B cell (primary cell): ENCODE measurements at regions not wholly inside any gene's neighbourhood (a gene's known extent, or its start where the extent isn't known, plus 50 kb on each side); places are given as distances from the start of the nearest gene placed in this dataset.

Experiments used
- EZH2 ChIP-seq: IDR thresholded peaks from 2 replicates; pipeline ENCODE4 v1.6.1; 2012; ENCODE audit warnings: borderline replicate concordance, low read depth, mild to moderate bottlenecking, moderate library complexity, low read length; ENCODE audit not compliant: insufficient read depth, poor library complexity, severe bottlenecking
- TF ChIP-seq, protein P1 (sequence below): fragments of 200-600 bp; IDR thresholded peaks from one replicate; pipeline ENCODE4 v1.8.0; 2022; ENCODE audit warnings: antibody characterized with exemption, mild to moderate bottlenecking

DNA sequence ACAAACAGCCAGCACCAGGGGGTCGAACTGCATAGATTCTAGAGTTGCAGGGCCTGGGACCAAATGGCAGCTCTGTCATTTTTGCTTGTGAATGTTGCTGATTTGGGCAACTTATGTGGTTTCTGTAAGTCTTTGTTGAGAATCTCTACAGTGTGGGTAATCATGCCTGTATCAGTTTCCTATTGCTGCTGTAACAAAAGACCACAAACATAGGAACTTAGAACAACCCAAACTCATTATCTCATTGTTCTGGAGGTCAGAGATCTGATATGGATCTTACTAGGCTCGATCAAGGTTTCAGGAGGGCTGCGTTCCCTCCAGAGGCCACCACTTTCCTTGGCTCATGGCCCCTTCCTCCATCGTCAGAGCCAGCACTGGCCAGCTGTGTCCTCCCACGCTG, 86.8 kb upstream of the SH3BP4 start:
- no peak for TF ChIP-seq EZH2
- TF ChIP-seq, protein P1, sequence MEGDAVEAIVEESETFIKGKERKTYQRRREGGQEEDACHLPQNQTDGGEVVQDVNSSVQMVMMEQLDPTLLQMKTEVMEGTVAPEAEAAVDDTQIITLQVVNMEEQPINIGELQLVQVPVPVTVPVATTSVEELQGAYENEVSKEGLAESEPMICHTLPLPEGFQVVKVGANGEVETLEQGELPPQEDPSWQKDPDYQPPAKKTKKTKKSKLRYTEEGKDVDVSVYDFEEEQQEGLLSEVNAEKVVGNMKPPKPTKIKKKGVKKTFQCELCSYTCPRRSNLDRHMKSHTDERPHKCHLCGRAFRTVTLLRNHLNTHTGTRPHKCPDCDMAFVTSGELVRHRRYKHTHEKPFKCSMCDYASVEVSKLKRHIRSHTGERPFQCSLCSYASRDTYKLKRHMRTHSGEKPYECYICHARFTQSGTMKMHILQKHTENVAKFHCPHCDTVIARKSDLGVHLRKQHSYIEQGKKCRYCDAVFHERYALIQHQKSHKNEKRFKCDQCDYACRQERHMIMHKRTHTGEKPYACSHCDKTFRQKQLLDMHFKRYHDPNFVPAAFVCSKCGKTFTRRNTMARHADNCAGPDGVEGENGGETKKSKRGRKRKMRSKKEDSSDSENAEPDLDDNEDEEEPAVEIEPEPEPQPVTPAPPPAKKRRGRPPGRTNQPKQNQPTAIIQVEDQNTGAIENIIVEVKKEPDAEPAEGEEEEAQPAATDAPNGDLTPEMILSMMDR, result no peak
